GM12872 (cell line): ENCODE measurements at regions not wholly inside any gene's neighbourhood (a gene's known extent, or its start where the extent isn't known, plus 50 kb on each side); places are given as distances from the start of the nearest gene placed in this dataset.

Experiments used
- TF ChIP-seq, protein P1 (sequence below): IDR thresholded peaks from 3 replicates; pipeline ENCODE4 v1.5.1; 2011; ENCODE audit warnings: low read depth, mild to moderate bottlenecking, low read length, moderate library complexity; ENCODE audit not compliant: insufficient read depth

DNA sequence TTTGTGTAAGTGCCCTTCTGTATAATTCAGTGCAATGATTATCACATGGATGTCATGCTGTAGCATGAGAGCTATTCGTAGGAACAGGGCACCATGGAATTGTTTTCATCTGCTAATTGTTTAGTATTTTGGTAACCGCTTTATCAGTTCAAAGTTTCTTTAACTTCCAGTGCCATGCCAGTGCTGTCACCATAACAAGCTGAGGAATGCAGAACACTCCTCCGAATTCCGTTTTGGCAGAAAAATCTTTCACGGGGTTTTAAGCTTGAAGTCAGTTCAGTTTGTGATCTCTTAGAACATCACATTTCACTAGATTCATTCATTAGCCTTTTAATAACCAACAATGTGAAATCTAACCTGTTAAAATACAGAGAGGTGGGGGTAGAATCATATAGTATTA, 117.2 kb upstream of the SEMA3C start:
- TF ChIP-seq, protein P1, sequence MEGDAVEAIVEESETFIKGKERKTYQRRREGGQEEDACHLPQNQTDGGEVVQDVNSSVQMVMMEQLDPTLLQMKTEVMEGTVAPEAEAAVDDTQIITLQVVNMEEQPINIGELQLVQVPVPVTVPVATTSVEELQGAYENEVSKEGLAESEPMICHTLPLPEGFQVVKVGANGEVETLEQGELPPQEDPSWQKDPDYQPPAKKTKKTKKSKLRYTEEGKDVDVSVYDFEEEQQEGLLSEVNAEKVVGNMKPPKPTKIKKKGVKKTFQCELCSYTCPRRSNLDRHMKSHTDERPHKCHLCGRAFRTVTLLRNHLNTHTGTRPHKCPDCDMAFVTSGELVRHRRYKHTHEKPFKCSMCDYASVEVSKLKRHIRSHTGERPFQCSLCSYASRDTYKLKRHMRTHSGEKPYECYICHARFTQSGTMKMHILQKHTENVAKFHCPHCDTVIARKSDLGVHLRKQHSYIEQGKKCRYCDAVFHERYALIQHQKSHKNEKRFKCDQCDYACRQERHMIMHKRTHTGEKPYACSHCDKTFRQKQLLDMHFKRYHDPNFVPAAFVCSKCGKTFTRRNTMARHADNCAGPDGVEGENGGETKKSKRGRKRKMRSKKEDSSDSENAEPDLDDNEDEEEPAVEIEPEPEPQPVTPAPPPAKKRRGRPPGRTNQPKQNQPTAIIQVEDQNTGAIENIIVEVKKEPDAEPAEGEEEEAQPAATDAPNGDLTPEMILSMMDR = no peak

DNA sequence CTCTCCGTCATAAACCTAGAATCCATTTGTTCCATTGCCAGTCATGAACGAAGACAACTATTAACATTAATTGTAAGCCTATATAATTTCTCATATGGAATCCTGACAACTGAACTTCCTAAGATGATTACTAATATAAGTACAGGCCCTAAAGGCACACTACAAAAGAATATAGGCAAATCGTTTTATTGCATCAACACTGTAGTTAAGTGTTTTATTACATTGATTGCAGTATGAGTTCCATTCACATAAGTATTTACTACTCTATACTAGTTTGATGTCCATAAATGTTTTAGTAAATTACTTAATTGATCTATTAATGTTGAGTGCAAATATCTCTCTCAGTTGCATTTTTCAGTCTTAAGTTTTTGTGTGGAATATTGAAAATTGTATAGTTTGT, 113.1 kb upstream of the SEMA3C start:
- TF ChIP-seq, protein P1 = no peak

DNA sequence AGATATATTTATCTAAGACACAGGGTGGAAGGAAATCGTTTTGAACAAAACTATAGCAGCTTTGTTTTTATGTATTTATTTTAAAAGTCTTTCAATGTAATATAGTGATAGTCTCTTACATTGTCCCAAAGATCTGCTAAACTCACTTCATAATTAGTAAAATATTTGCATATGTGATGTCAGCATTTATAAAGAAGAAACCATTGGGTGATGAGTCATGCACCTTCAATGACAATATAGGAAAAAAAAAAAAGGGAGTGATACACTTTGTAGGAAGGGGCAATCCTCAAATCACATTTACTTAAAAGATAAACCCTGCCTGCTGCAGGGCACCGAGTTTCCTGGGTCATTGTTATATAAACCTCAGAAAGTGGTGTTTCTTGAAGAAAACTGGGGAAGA, 112.4 kb upstream of the SEMA3C start:
- TF ChIP-seq, protein P1 = no peak

DNA sequence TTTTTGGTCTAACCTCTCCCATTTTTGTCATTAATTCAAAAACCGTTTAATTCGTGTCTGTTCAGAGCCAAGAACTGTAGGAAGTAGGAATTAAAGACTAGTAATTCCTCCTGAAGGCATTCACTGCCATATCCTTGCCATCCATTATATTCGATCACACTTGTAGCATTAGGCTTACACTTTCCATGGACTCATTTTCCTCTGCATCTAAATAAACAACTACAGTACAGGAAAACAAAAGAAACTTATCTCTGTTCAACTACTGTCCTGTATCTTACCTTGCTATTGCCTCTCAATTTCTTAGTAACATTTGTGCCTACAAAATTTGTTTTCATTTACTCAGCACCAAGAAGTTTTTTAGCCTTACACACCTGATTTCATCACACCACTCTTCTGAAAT, 111.6 kb upstream of the SEMA3C start:
- TF ChIP-seq, protein P1 = no peak

DNA sequence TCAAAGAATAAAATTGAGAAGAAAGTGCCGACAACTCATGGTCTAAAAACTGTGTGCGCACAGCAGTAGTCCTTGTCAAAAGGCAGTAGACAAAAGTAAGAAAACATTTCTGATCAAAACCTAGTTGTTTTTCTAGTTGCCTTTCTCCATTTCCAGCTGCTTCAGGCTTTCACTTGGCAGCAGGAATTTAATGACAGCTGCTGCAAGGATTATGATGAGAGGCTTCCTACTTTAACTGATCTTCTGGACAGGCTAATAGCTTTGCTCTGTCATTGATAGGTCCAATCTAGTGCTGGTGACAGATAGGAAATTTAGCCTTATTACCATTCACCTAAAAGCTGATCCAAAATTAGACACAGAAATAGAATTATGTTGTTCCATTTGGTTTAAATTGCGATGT, 110.7 kb upstream of the SEMA3C start:
- TF ChIP-seq, protein P1 = no peak

DNA sequence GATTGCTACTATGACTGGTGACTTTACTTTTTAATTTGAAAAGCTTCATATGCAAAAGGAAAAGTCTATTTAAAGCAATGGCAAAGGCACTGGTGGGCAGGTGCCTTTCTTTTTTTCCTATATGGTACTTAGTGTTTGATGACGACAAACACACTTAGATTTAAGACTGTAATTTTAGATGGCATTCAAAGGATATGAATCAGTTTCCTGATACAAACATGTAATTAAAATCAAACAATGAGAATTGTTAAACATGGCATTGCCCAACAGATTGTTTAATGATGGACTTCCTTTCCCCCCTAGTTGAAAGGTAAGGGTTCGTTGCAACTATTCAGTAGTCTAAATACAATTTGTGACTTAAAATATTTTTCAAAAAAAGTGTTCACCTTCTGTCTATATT, 106.5 kb upstream of the SEMA3C start:
- TF ChIP-seq, protein P1 = no peak

DNA sequence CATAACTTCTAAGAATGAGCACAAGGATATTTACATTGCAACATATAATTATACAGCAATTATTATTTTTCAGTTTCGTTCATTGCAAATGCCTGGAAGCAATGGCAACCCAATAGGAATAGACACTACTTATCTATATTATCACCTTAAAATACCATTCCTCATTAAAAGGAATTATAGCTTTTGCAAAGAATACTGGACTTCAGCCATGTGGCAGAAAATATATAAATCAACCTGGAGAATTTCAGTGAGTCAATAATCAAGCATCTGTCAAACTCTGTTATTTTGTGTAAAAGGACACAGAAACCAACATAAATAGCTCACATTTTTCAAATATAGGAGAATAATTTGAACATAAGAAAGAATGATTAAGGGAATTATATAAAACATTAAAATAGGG, 96.1 kb upstream of the SEMA3C start:
- TF ChIP-seq, protein P1 = no peak

DNA sequence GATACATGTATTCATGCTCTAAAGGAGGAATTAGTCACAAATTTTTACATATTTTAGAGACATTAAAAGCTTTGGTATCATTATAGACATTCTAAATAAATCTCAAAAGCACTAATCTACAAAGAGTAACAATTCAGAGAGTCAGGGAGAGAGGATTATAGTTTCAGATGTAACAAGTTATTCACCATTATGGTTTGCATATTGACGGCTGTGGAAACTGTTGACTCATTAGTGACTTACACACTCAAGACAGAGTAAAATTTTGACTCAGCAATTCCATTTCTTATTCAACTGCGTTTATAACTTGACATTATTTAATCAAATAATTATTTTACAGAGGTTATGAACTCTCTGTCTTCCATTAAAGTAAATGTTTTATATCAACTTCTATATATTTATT, 95.4 kb upstream of the SEMA3C start:
- TF ChIP-seq, protein P1 = no peak
